Keratinocyte (primary cell): ENCODE measurements at regions not wholly inside any gene's neighbourhood (a gene's known extent, or its start where the extent isn't known, plus 50 kb on each side); places are given as distances from the start of the nearest gene placed in this dataset.

Experiments used
- DNase-seq: peaks from one replicate; pipeline ENCODE4 v3.0.0-alpha.2; 2011; ENCODE audit warnings: low read depth, missing footprints, low spot score
- FAIRE-seq: peaks from 2 replicates; lab custom pipeline; 2011; peaks lifted over from hg19 to GRCh38; lab: Jason Lieb, UNC
- H2AFZ ChIP-seq: 2 replicates; pipeline ENCODE4 v1.6.0; 2012; ENCODE audit warnings: low read length, control low read depth, inconsistent platforms; ENCODE audit not compliant: control insufficient read depth
- H3K27ac ChIP-seq: 2 replicates; pipeline ENCODE4 v1.5.1; 2011; ENCODE audit warnings: low read length; ENCODE audit not compliant: control insufficient read depth, insufficient read depth
- H3K27me3 ChIP-seq: 3 replicates; pipeline ENCODE4 v1.6.0; 2011; ENCODE audit warnings: low read length; ENCODE audit not compliant: control insufficient read depth, insufficient read depth; ENCODE audit errors: extremely low read depth
- H3K36me3 ChIP-seq, 2 experiments: 2 replicates in 1 of 2; 3 replicates in 1 of 2; pipeline ENCODE4 v1.5.1; 2011; ENCODE audit warnings: low read length in 2 of 2, mild to moderate bottlenecking in 1 of 2; ENCODE audit not compliant: control insufficient read depth in 2 of 2, insufficient read depth in 2 of 2; ENCODE audit errors: extremely low read depth in 1 of 2
- H3K4me1 ChIP-seq: 3 replicates; pipeline ENCODE4 v1.5.1; 2011; ENCODE audit warnings: low read length; ENCODE audit not compliant: control insufficient read depth, insufficient read depth; ENCODE audit errors: extremely low read depth
- H3K4me2 ChIP-seq: 3 replicates; pipeline ENCODE4 v1.6.0; 2011; ENCODE audit warnings: low read depth, low read length; ENCODE audit not compliant: control insufficient read depth, insufficient read depth; ENCODE audit errors: extremely low read depth
- H3K4me3 ChIP-seq, 3 experiments: fragments of 200-600 bp in 1 of 3; sonication (generic) in 1 of 3; 2 replicates in 2 of 3; 3 replicates in 1 of 3; pipeline ENCODE4 v1.5.1; 2011 to 2016; ENCODE audit warnings: low read length in 3 of 3, mild to moderate bottlenecking in 3 of 3, control low read depth in 2 of 3, inconsistent platforms in 1 of 3, low read depth in 1 of 3, mixed read lengths in 1 of 3, mixed run types in 1 of 3, moderate library complexity in 1 of 3; ENCODE audit not compliant: control insufficient read depth in 2 of 3, insufficient read depth in 2 of 3; ENCODE audit errors: extremely low read depth in 1 of 3
- H3K79me2 ChIP-seq: 2 replicates; pipeline ENCODE4 v1.6.0; 2012; ENCODE audit warnings: low read length; ENCODE audit not compliant: control insufficient read depth, insufficient read depth
- H3K9ac ChIP-seq: 3 replicates; pipeline ENCODE4 v1.6.0; 2011; ENCODE audit warnings: low read length; ENCODE audit not compliant: control insufficient read depth, insufficient read depth; ENCODE audit errors: extremely low read depth
- H3K9me1 ChIP-seq: 3 replicates; pipeline ENCODE4 v1.6.0; 2011; ENCODE audit warnings: low read length; ENCODE audit not compliant: control insufficient read depth, insufficient read depth; ENCODE audit errors: extremely low read depth
- H3K9me3 ChIP-seq: 2 replicates; pipeline ENCODE4 v1.5.1; 2012; ENCODE audit warnings: low read depth, low read length; ENCODE audit not compliant: control insufficient read depth
- H4K20me1 ChIP-seq: 3 replicates; pipeline ENCODE4 v1.6.0; 2011; ENCODE audit warnings: low read length; ENCODE audit not compliant: control insufficient read depth, insufficient read depth; ENCODE audit errors: extremely low read depth
- EZH2 ChIP-seq: IDR thresholded peaks from one replicate; pipeline ENCODE4 v1.6.1; 2012; ENCODE audit warnings: inconsistent platforms, mild to moderate bottlenecking, low read length, moderate library complexity
- dilution Hi-C: fragments of 300-500 bp; cut with MboI; formaldehyde crosslinking; loops from one replicate; pipeline ENCODE4 v1.7.0; 2020; ENCODE audit warnings: low sequenced_read_pairs; ENCODE audit not compliant: extremely low pct_ligation_motif_present
- TF ChIP-seq, protein P1 (sequence below), 3 experiments: IDR thresholded peaks in 1 of 3; conservative IDR thresholded peaks in 1 of 3; optimal IDR thresholded peaks in 1 of 3; 2 replicates in 2 of 3; 3 replicates in 1 of 3; pipeline versions ENCODE3 to v1.5.1; 2011; ENCODE audit warnings: low read length in 3 of 3, mild to moderate bottlenecking in 3 of 3, moderate library complexity in 2 of 3, control low read depth in 1 of 3, inconsistent platforms in 1 of 3; ENCODE audit not compliant: insufficient read depth in 2 of 3; ENCODE audit errors: extremely low read depth in 1 of 3

GRCh38 chr1:101440485-101440884 is 203.7 kb downstream of the S1PR1 start:
- H3K4me3 ChIP-seq = no peak overlapping the region
- H3K4me2 ChIP-seq = no peak overlapping the region
- TF ChIP-seq, protein P1, sequence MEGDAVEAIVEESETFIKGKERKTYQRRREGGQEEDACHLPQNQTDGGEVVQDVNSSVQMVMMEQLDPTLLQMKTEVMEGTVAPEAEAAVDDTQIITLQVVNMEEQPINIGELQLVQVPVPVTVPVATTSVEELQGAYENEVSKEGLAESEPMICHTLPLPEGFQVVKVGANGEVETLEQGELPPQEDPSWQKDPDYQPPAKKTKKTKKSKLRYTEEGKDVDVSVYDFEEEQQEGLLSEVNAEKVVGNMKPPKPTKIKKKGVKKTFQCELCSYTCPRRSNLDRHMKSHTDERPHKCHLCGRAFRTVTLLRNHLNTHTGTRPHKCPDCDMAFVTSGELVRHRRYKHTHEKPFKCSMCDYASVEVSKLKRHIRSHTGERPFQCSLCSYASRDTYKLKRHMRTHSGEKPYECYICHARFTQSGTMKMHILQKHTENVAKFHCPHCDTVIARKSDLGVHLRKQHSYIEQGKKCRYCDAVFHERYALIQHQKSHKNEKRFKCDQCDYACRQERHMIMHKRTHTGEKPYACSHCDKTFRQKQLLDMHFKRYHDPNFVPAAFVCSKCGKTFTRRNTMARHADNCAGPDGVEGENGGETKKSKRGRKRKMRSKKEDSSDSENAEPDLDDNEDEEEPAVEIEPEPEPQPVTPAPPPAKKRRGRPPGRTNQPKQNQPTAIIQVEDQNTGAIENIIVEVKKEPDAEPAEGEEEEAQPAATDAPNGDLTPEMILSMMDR (optimal IDR thresholded peaks at IDR 0.05 in 1 of 3, IDR thresholded peaks at IDR 0.05 in 1 of 3, conservative IDR thresholded peaks at IDR 0.05 in 1 of 3; ENCODE audit: extremely low read depth in 1 of 3, insufficient read depth in 2 of 3, low read length in 3 of 3) = no peak
- TF ChIP-seq EZH2 = no peak
- dilution Hi-C loops = no loop called here
- FAIRE-seq = no peak
- H3K9ac ChIP-seq = no peak overlapping the region
- H3K9me1 ChIP-seq = no peaks in the 10 kb centered on the region
- H3K4me1 ChIP-seq = no peaks in the 10 kb centered on the region
- H3K36me3 ChIP-seq = no peaks in the 10 kb centered on the region
- H3K27ac ChIP-seq = no peak overlapping the region
- no peaks in the 10 kb centered on the region for H3K27me3 ChIP-seq
- no peaks in the 10 kb centered on the region for H3K9me3 ChIP-seq
- DNase-seq = no peak
- H2AFZ ChIP-seq = no peak overlapping the region
- no peaks in the 10 kb centered on the region for H3K79me2 ChIP-seq
- no peaks in the 10 kb centered on the region for H4K20me1 ChIP-seq

DNA sequence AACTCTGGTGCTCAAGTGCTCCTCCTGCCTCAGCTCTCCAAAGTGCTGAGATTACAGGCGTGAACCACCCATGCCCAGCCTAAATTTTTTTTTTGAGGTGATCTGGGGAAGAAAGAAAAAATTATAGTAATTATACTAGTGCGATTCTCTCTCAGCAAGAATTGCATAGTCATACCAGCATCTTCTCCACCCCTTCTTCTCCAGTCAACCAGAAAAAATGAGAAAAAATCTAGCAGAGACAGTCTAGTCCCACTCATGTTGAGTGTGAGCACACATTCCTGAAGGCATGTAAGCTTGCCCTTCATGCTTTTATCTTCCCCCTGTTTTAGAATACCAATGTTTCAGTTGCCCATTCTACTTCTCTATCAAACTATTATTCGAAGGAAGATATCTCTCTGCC is 207.6 kb downstream of the S1PR1 start:
- Histone ChIP-seq H3K4me1 (no peaks in the 10 kb centered on the region), H3K9ac (no peak overlapping the region), H2AFZ (no peak overlapping the region), H3K27ac (no peak overlapping the region), H3K36me3 (no peaks in the 10 kb centered on the region), H3K9me3 (no peaks in the 10 kb centered on the region), H3K9me1 (no peaks in the 10 kb centered on the region), H3K79me2 (no peaks in the 10 kb centered on the region), H3K4me3 (no peak overlapping the region), H4K20me1 (no peaks in the 10 kb centered on the region), H3K27me3 (no peaks in the 10 kb centered on the region), H3K4me2 (no peak overlapping the region)
- FAIRE-seq = no peak
- DNase-seq = no peak
- TF ChIP-seq, protein P1 (optimal IDR thresholded peaks at IDR 0.05 in 1 of 3, IDR thresholded peaks at IDR 0.05 in 1 of 3, conservative IDR thresholded peaks at IDR 0.05 in 1 of 3; ENCODE audit: extremely low read depth in 1 of 3, insufficient read depth in 2 of 3, low read length in 3 of 3) = no peak
- no peak for TF ChIP-seq EZH2
- dilution Hi-C loops = no loop called here
